OCI-LY3 (cell line): ENCODE measurements at regions not wholly inside any gene's neighbourhood (a gene's known extent, or its start where the extent isn't known, plus 50 kb on each side); places are given as distances from the start of the nearest gene placed in this dataset.

Experiments
- H2AFZ ChIP-seq: fragments of 200-600, 300-600 bp; shearing (Covaris generic); 2 replicates; pipeline ENCODE4 v1.6.0; 2014; ENCODE audit warnings: antibody characterized with exemption, low read depth, low read length
- H3K27ac ChIP-seq: fragments of 200-600, 300-600 bp; sonication (generic); 2 replicates; pipeline ENCODE4 v1.5.1; 2014; ENCODE audit warnings: mild to moderate bottlenecking, low read length, moderate library complexity, mixed read lengths
- H3K27me3 ChIP-seq: fragments of 200-600, 300-600 bp; sonication (generic); 2 replicates; pipeline ENCODE4 v1.6.1; 2014; ENCODE audit warnings: low read depth, low read length, mixed read lengths
- H3K36me3 ChIP-seq: fragments of 200-600, 300-600 bp; sonication (generic); replicated peaks from 2 replicates; pipeline ENCODE3; 2014; ENCODE audit warnings: low read depth, low read length, mixed read lengths
- H3K4me1 ChIP-seq: fragments of 300-600, 200-600 bp; sonication (generic); 2 replicates; pipeline ENCODE4 v1.6.1; 2014; ENCODE audit warnings: low read length, mixed read lengths
- H3K4me2 ChIP-seq: fragments of 200-600, 300-600 bp; sonication (generic); 2 replicates; pipeline ENCODE4 v1.6.1; 2014; ENCODE audit warnings: low read length, mixed read lengths
- H3K4me3 ChIP-seq: fragments of 300-600, 200-600 bp; sonication (generic); 2 replicates; pipeline ENCODE4 v1.5.1; 2014; ENCODE audit warnings: antibody characterized with exemption, mild to moderate bottlenecking, low read length, moderate library complexity
- H3K79me2 ChIP-seq: fragments of 300-600, 200-600 bp; shearing (Covaris generic); 2 replicates; pipeline ENCODE4 v1.6.1; 2014; ENCODE audit warnings: mild to moderate bottlenecking, low read length, mixed read lengths
- H3K9ac ChIP-seq: fragments of 300-600, 200-600 bp; shearing (Covaris generic); 2 replicates; pipeline ENCODE4 v1.6.0; 2014; ENCODE audit warnings: mild to moderate bottlenecking, low read length, moderate library complexity
- H3K9me3 ChIP-seq: fragments of 200-600, 300-600 bp; shearing (Covaris generic); 2 replicates; pipeline ENCODE4 v1.6.1; 2014; ENCODE audit warnings: low read length, mixed read lengths; ENCODE audit not compliant: insufficient read depth
- H4K20me1 ChIP-seq: fragments of 200-600, 300-600 bp; sonication (generic); 2 replicates; pipeline ENCODE4 v1.6.1; 2016; ENCODE audit warnings: low read length, mixed read lengths; ENCODE audit not compliant: insufficient read depth
- CTCF ChIP-seq: fragments of 200-600, 300-600 bp; sonication (generic); IDR thresholded peaks from 2 replicates; pipeline ENCODE4 v1.5.1; 2014; ENCODE audit warnings: antibody characterized with exemption, low read length, low read depth
- EZH2phosphoT487 ChIP-seq: fragments of 200-600 bp; shearing (Covaris generic); IDR thresholded peaks from 2 replicates; pipeline ENCODE4 v1.6.1; 2018; ENCODE audit warnings: antibody characterized with exemption, mixed run types, low read depth

GRCh38 chr6:126534401-126534800 lies 194.5 kb downstream of the CENPW start:
- TF ChIP-seq EZH2phosphoT487 (no peak), CTCF (no peak)

GRCh38 chr6:126535138-126535537 lies 195.2 kb downstream of the CENPW start:
- no peak overlapping the region for H2AFZ ChIP-seq
- H3K4me1 ChIP-seq, result peaks cover 10% of the 10 kb centered on the region
- H3K36me3 ChIP-seq, result no peaks in the 10 kb centered on the region
- H3K4me3 ChIP-seq, result no peak overlapping the region
- no peak for TF ChIP-seq EZH2phosphoT487
- no peak for TF ChIP-seq CTCF
- no peaks in the 10 kb centered on the region for H3K27me3 ChIP-seq
- H4K20me1 ChIP-seq, result no peaks in the 10 kb centered on the region
- H3K9ac ChIP-seq, result no peak overlapping the region
- H3K27ac ChIP-seq, result no peak overlapping the region
- H3K9me3 ChIP-seq, result no peaks in the 10 kb centered on the region
- H3K4me2 ChIP-seq, result no peak overlapping the region
- no peaks in the 10 kb centered on the region for H3K79me2 ChIP-seq

More at GRCh38 chr6:126534401-126534800, 194.5 kb downstream of the CENPW start:
- H3K4me1 ChIP-seq, result peaks cover 10% of the 10 kb centered on the region
- H3K27me3 ChIP-seq, result no peaks in the 10 kb centered on the region
- no peak overlapping the region for H3K4me3 ChIP-seq
- no peak overlapping the region for H2AFZ ChIP-seq
- H3K4me2 ChIP-seq, result no peak overlapping the region
- H4K20me1 ChIP-seq, result no peaks in the 10 kb centered on the region
- H3K36me3 ChIP-seq, result no peaks in the 10 kb centered on the region
- H3K9ac ChIP-seq, result no peak overlapping the region
- H3K79me2 ChIP-seq, result no peaks in the 10 kb centered on the region
- no peak overlapping the region for H3K27ac ChIP-seq
- H3K9me3 ChIP-seq, result no peaks in the 10 kb centered on the region

- Histone ChIP-seq H3K36me3 (no peaks in the 10 kb centered on the region), H3K9ac (no peak overlapping the region), H3K27me3 (no peaks in the 10 kb centered on the region), H3K27ac (no peak overlapping the region), H3K4me1 (peaks cover 10% of the 10 kb centered on the region), H2AFZ (no peak overlapping the region), H3K4me2 (no peak overlapping the region), H3K4me3 (no peak overlapping the region), H3K9me3 (no peaks in the 10 kb centered on the region), H4K20me1 (no peaks in the 10 kb centered on the region), H3K79me2 (no peaks in the 10 kb centered on the region)
- no peak for TF ChIP-seq CTCF
- no peak for TF ChIP-seq EZH2phosphoT487
Observed at GRCh38 chr6:126535595-126535994, 195.7 kb downstream of the CENPW start.

GRCh38 chr6:126537061-126537816 lies 197.3 kb downstream of the CENPW start:
- Histone ChIP-seq H3K4me3 (no peak overlapping the region), H2AFZ (no peak overlapping the region), H3K36me3 (no peaks in the 10 kb centered on the region), H4K20me1 (no peaks in the 10 kb centered on the region), H3K27me3 (no peaks in the 10 kb centered on the region), H3K9me3 (no peaks in the 10 kb centered on the region), H3K9ac (no peak overlapping the region), H3K79me2 (no peaks in the 10 kb centered on the region), H3K4me1 (no peaks in the 10 kb centered on the region), H3K27ac (no peak overlapping the region), H3K4me2 (no peak overlapping the region)
- TF ChIP-seq CTCF (no peak), EZH2phosphoT487 (no peak)
